Renal cortex interstitium (tissue), 11 donors: ENCODE measurements at regions not wholly inside any gene's neighbourhood (a gene's known extent, or its start where the extent isn't known, plus 50 kb on each side); places are given as distances from the start of the nearest gene placed in this dataset.

Source experiments
- DNase-seq, 11 donors: peaks; one replicate each; pipeline ENCODE4 v3.0.0-alpha.2; 2013; ENCODE audit warnings: low read depth in 9 of 11, low spot score in 4 of 11; ENCODE audit errors: extremely low read depth in 1 of 11

GRCh38 chr2:188701836-188702235 lies 272.3 kb upstream of the COL3A1 start:
- no peak for DNase-seq

- no peak for DNase-seq
Measured at GRCh38 chr2:188705191-188705590, 269.0 kb upstream of the COL3A1 start.

- no peak for DNase-seq
Measured at GRCh38 chr2:188713961-188714360, 260.2 kb upstream of the COL3A1 start.

GRCh38 chr2:188720811-188721605 lies 253.2 kb upstream of the COL3A1 start:
- DNase-seq = peak in 1 of 11 donors; percentile 14

GRCh38 chr2:188721784-188722183 lies 252.4 kb upstream of the COL3A1 start:
- DNase-seq = no peak

GRCh38 chr2:188725746-188726360 lies 248.3 kb upstream of the COL3A1 start:
- no peak for DNase-seq

GRCh38 chr2:188726626-188727247 lies 247.4 kb upstream of the COL3A1 start:
- DNase-seq = no peak

- no peak for DNase-seq
Measured at GRCh38 chr2:188727846-188728245, 246.3 kb upstream of the COL3A1 start.

- no peak for DNase-seq
Measured at GRCh38 chr2:188734691-188735090, 239.5 kb upstream of the COL3A1 start.

GRCh38 chr2:188746727-188747126 lies 227.4 kb upstream of the COL3A1 start:
- no peak for DNase-seq

GRCh38 chr2:188751816-188752215 lies 222.4 kb upstream of the COL3A1 start:
- no peak for DNase-seq

GRCh38 chr2:188752311-188752710 lies 221.9 kb upstream of the COL3A1 start:
- no peak for DNase-seq

- DNase-seq = no peak
Measured at GRCh38 chr2:188762151-188762550, 212.0 kb upstream of the COL3A1 start.

GRCh38 chr2:188765522-188766470 lies 208.4 kb upstream of the COL3A1 start:
- peak in 2 of 11 donors; percentile 7 to 22 for DNase-seq

GRCh38 chr2:188766471-188766856 lies 207.7 kb upstream of the COL3A1 start:
- DNase-seq = no peak

- DNase-seq = no peak
Measured at GRCh38 chr2:188767176-188767575, 207.0 kb upstream of the COL3A1 start.

- DNase-seq = no peak
Measured at GRCh38 chr2:188770296-188770695, 203.9 kb upstream of the COL3A1 start.

GRCh38 chr2:188773075-188773474 lies 201.1 kb upstream of the COL3A1 start:
- no peak for DNase-seq

- no peak for DNase-seq
Measured at GRCh38 chr2:188776634-188777033, 197.5 kb upstream of the COL3A1 start.
